Smooth muscle cell (in vitro differentiated cells): ENCODE measurements at regions not wholly inside any gene's neighbourhood (a gene's known extent, or its start where the extent isn't known, plus 50 kb on each side); places are given as distances from the start of the nearest gene placed in this dataset.

ENCODE experiments used
- DNase-seq: peaks from one replicate; lab custom pipeline; 2025; ENCODE audit not compliant: unreplicated experiment; lab: John Stamatoyannopoulos, UW
- H2AFZ ChIP-seq: fragments of 200-600 bp; sonication (generic); 2 replicates; pipeline ENCODE4 v1.6.0; 2016; ENCODE audit warnings: antibody characterized with exemption, low read depth, mild to moderate bottlenecking
- H3F3A ChIP-seq: fragments of 200-600 bp; sonication (generic); 2 replicates; pipeline ENCODE4 v1.6.0; 2017; ENCODE audit warnings: antibody characterized with exemption, low read depth
- H3K27ac ChIP-seq: fragments of 200-600 bp; sonication (generic); 2 replicates; pipeline ENCODE4 v1.5.1; 2016; ENCODE audit warnings: low read depth, mild to moderate bottlenecking
- H3K27me3 ChIP-seq: fragments of 200-600 bp; sonication (generic); 2 replicates; pipeline ENCODE4 v1.6.1; 2016; ENCODE audit warnings: low read depth, mild to moderate bottlenecking
- H3K36me3 ChIP-seq: fragments of 200-600 bp; sonication (generic); 2 replicates; pipeline ENCODE4 v1.5.1; 2016; ENCODE audit warnings: low read depth
- H3K4me1 ChIP-seq: fragments of 200-600 bp; sonication (generic); 2 replicates; pipeline ENCODE4 v1.5.1; 2016; ENCODE audit warnings: low read depth
- H3K4me2 ChIP-seq: fragments of 200-600 bp; sonication (generic); 2 replicates; pipeline ENCODE4 v1.6.0; 2016; ENCODE audit warnings: mild to moderate bottlenecking
- H3K4me3 ChIP-seq: fragments of 200-600 bp; sonication (generic); 2 replicates; pipeline ENCODE4 v1.5.1; 2016; ENCODE audit warnings: mild to moderate bottlenecking
- H3K79me2 ChIP-seq: fragments of 200-600 bp; sonication (generic); 2 replicates; pipeline ENCODE4 v1.6.0; 2016; ENCODE audit warnings: low read depth, mild to moderate bottlenecking
- H3K9ac ChIP-seq: fragments of 200-600 bp; sonication (generic); 2 replicates; pipeline ENCODE4 v1.6.0; 2016; ENCODE audit warnings: low read depth
- H3K9me3 ChIP-seq: fragments of 200-600 bp; sonication (generic); replicated peaks from 2 replicates; pipeline ENCODE4 v1.5.1; 2016; ENCODE audit warnings: low read depth
- H4K20me1 ChIP-seq: fragments of 200-600 bp; sonication (generic); 2 replicates; pipeline ENCODE4 v1.6.0; 2016; ENCODE audit warnings: low read depth
- WGBS: methylation state at CpG from one replicate; pipeline ENCODE4 v1.1.7; 2016; ENCODE audit warnings: low lambda C conversion rate; 5-methylcytosine and 5-hydroxymethylcytosine counted together
- TF ChIP-seq, protein P1 (sequence below): fragments of 200-600 bp; sonication (generic); IDR thresholded peaks from 2 replicates; pipeline ENCODE4 v1.5.1; 2017; ENCODE audit warnings: borderline replicate concordance, mild to moderate bottlenecking, antibody characterized with exemption; ENCODE audit not compliant: insufficient read depth, poor library complexity, severe bottlenecking

DNA sequence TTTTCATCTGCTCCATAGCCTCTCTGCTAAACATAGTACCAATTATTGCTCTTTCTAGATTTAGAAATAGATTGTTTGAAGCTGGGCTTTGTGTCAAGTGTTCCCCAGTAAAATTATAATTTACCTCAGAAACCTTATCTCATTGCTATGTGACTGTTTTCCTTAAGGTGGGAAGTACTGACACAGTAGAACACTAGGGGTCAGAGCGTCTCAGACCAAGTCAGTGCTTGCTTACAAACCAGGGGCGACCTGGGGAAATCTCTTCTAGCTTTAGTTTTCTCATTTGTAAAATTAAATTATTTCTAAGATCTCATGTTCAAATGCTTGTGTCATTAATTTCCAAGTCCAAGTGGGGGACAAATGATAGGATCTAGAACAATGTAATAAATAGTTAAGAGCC, 360.4 kb downstream of the RAPGEF2 start:
- H3K27me3 ChIP-seq, result no peaks in the 10 kb centered on the region
- no peaks in the 10 kb centered on the region for H3K4me1 ChIP-seq
- TF ChIP-seq, protein P1, sequence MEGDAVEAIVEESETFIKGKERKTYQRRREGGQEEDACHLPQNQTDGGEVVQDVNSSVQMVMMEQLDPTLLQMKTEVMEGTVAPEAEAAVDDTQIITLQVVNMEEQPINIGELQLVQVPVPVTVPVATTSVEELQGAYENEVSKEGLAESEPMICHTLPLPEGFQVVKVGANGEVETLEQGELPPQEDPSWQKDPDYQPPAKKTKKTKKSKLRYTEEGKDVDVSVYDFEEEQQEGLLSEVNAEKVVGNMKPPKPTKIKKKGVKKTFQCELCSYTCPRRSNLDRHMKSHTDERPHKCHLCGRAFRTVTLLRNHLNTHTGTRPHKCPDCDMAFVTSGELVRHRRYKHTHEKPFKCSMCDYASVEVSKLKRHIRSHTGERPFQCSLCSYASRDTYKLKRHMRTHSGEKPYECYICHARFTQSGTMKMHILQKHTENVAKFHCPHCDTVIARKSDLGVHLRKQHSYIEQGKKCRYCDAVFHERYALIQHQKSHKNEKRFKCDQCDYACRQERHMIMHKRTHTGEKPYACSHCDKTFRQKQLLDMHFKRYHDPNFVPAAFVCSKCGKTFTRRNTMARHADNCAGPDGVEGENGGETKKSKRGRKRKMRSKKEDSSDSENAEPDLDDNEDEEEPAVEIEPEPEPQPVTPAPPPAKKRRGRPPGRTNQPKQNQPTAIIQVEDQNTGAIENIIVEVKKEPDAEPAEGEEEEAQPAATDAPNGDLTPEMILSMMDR, result no peak
- no peaks in the 10 kb centered on the region for H4K20me1 ChIP-seq
- no peak for DNase-seq
- H3K79me2 ChIP-seq, result no peaks in the 10 kb centered on the region
- H3K9me3 ChIP-seq, result no peaks in the 10 kb centered on the region
- H3F3A ChIP-seq, result no peaks in the 10 kb centered on the region
- no peak overlapping the region for H3K9ac ChIP-seq
- no peaks in the 10 kb centered on the region for H3K36me3 ChIP-seq
- H3K27ac ChIP-seq, result no peak overlapping the region
- H3K4me2 ChIP-seq, result no peak overlapping the region
- no peak overlapping the region for H3K4me3 ChIP-seq
- 77% methylated on average over 2 of the region's 2 CpGs for WGBS
- H2AFZ ChIP-seq, result no peak overlapping the region

DNA sequence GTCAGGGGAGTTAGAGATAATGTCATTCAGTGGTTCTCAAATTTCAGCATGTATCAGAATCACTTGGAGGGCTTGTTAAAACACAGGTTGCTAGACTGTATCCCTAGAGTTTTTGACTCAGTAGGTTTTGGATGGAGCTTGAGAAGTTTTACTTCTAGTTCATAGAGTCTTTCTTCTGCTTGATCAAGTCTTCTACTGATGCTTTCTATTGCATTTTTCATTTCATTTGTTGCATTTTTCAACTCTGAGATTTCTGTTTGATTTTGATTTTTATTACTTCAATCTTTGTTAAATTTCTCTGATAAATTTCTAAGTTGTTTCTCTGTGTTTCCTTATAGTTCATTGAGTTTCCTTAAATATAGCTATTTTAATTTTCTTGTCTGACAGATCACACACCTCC, 361.4 kb downstream of the RAPGEF2 start:
- H3K9me3 ChIP-seq, result no peaks in the 10 kb centered on the region
- H3K27ac ChIP-seq, result no peak overlapping the region
- no peak overlapping the region for H2AFZ ChIP-seq
- no peak overlapping the region for H3K4me3 ChIP-seq
- H3K9ac ChIP-seq, result no peak overlapping the region
- no peaks in the 10 kb centered on the region for H3K27me3 ChIP-seq
- TF ChIP-seq, protein P1, result no peak
- H4K20me1 ChIP-seq, result no peaks in the 10 kb centered on the region
- H3K4me2 ChIP-seq, result no peak overlapping the region
- H3F3A ChIP-seq, result no peaks in the 10 kb centered on the region
- no peak for DNase-seq
- no peaks in the 10 kb centered on the region for H3K79me2 ChIP-seq
- H3K4me1 ChIP-seq, result no peaks in the 10 kb centered on the region
- no peaks in the 10 kb centered on the region for H3K36me3 ChIP-seq

DNA sequence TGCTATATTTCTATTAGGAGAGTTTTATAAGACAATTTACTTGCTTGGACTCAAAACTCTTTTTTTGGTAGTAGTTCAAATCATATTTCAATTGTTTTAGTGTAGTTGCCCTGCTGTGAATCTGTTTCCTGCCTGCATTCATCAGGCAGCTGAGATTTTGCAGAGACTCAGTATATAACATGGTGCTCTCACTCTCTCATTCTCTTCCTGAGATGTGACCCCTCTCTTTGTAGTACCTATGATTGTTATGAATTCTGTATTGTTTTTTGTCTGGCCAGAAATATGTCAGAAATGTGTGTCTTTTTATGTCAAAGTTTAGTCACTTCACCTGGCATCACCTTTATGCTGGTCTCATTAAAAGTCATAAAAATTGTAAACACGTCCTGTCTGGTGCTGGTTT, 374.0 kb downstream of the RAPGEF2 start:
- 97% methylated on average over 1 of the region's 1 CpG for WGBS
- no peak overlapping the region for H2AFZ ChIP-seq
- H3K27ac ChIP-seq, result no peak overlapping the region

DNA sequence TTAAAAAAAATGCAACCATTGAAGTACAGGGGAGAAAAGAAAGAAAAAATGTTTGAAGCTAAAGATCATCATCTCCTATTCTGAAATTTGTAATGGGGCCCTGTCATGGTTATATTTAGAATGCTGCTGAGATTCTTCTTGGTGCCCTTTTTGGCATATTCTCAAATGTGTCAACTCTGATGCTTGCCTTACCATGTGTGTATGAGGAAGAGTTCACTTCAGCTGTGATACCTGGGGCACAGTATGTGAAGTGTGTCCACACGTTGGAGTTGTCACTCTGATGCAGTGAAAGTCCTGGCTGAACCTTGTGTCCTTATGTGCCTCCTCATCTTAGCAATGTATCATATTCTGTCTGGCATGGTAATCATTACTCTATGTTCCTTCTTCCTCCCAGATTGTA, 377.9 kb downstream of the RAPGEF2 start:
- no peak overlapping the region for H3K4me3 ChIP-seq
- DNase-seq, result no peak
- no peaks in the 10 kb centered on the region for H3K36me3 ChIP-seq
- H3K27me3 ChIP-seq, result no peaks in the 10 kb centered on the region
- H3K27ac ChIP-seq, result no peak overlapping the region
- H3K9ac ChIP-seq, result no peak overlapping the region
- H2AFZ ChIP-seq, result no peak overlapping the region
- 96% methylated on average over 1 of the region's 1 CpG for WGBS
- no peaks in the 10 kb centered on the region for H4K20me1 ChIP-seq
- no peaks in the 10 kb centered on the region for H3K79me2 ChIP-seq
- H3K9me3 ChIP-seq, result no peaks in the 10 kb centered on the region
- no peaks in the 10 kb centered on the region for H3K4me1 ChIP-seq
- H3K4me2 ChIP-seq, result no peak overlapping the region
- no peaks in the 10 kb centered on the region for H3F3A ChIP-seq
- TF ChIP-seq, protein P1, result no peak

More for the DNA sequence above, 374.0 kb downstream of the RAPGEF2 start:
- Histone ChIP-seq H4K20me1 (no peaks in the 10 kb centered on the region), H3K9me3 (no peaks in the 10 kb centered on the region), H3K79me2 (no peaks in the 10 kb centered on the region), H3K4me3 (no peak overlapping the region), H3K9ac (no peak overlapping the region), H3K36me3 (no peaks in the 10 kb centered on the region), H3F3A (no peaks in the 10 kb centered on the region), H3K4me2 (no peak overlapping the region), H3K4me1 (no peaks in the 10 kb centered on the region), H3K27me3 (no peaks in the 10 kb centered on the region)
- no peak for DNase-seq
- TF ChIP-seq, protein P1, result no peak
